Activated CD8-positive, alpha-beta memory T cell treated with anti-CD3 and anti-CD28 coated beads for 1 hour (primary cell): ENCODE measurements at regions not wholly inside any gene's neighbourhood (a gene's known extent, or its start where the extent isn't known, plus 50 kb on each side); places are given as distances from the start of the nearest gene placed in this dataset.
A peak's percentile ranks its signal among the peaks of the same experiment; 100 is the strongest.

Source experiments
- DNase-seq, 2 donors: peaks; one replicate each; pipeline ENCODE4 v3.0.0-alpha.2; 2020; ENCODE audit warnings: low read depth in 1 of 2; ENCODE audit errors: extremely low read depth in 1 of 2

DNA sequence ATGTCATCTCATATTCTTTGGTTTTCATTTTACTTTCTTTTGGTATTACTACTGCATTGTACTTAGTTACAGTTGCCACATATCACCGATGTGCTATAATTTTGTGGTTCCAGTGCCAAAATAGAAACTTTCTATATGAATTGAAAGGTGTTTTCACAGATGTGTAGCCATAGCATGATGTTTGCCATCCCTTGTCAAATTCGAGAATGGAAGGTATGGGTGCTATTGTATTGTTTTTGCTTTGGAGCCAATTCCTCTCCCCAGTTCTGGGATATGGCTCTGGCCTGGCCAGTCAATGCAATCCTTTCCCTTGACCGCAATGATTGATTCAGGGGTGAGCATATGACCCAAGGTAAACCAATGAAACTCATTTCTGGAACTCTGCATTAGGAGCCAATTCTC lies 86.2 kb upstream of the RPS6KA3 start:
- DNase-seq, result no peak

- no peak for DNase-seq
Observed at GRCh38 chrX:20352504-20352903, 85.8 kb upstream of the RPS6KA3 start.

GRCh38 chrX:20350596-20350995 lies 83.9 kb upstream of the RPS6KA3 start:
- DNase-seq, result no peak

GRCh38 chrX:20348139-20348538 lies 81.4 kb upstream of the RPS6KA3 start:
- no peak for DNase-seq

GRCh38 chrX:20347481-20347880 lies 80.8 kb upstream of the RPS6KA3 start:
- DNase-seq, result no peak

- DNase-seq, result no peak
Observed at GRCh38 chrX:20333672-20334071, 67.0 kb upstream of the RPS6KA3 start.

- no peak for DNase-seq
Observed at GRCh38 chrX:20330545-20330944, 63.8 kb upstream of the RPS6KA3 start.

DNA sequence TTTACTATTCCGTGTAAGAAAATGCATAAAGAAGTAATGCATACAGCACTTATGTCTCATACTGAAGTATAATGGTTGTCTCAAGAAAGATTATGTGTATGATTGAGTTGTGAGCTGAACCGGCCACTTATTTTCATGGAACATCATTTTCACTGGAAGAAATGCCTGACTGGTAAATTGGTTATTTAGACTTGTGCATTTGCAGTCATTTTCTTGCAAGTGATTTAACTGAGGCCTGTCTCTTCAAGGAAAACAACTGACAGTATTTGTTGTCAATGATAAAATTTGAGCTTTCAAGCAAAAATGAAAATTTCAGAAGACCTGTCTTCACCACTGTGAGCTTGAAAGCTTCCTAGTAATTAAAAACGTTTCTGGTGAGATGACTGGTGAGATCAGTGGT lies 62.7 kb upstream of the RPS6KA3 start:
- no peak for DNase-seq

GRCh38 chrX:20325786-20326388 lies 59.2 kb upstream of the RPS6KA3 start:
- DNase-seq, result no peak

GRCh38 chrX:20322887-20323286 lies 56.2 kb upstream of the RPS6KA3 start:
- DNase-seq, result no peak

GRCh38 chrX:20320461-20321159 lies 53.9 kb upstream of the RPS6KA3 start:
- DNase-seq, result peak in 1 of 2 donors; percentile 3

- DNase-seq, result no peak
Observed at GRCh38 chrX:20319054-20319453, 52.3 kb upstream of the RPS6KA3 start.

- no peak for DNase-seq
Observed at GRCh38 chrX:20317873-20318272, 51.2 kb upstream of the RPS6KA3 start.
